Brain microvascular endothelial cell (primary cell): ENCODE measurements at regions not wholly inside any gene's neighbourhood (a gene's known extent, or its start where the extent isn't known, plus 50 kb on each side); places are given as distances from the start of the nearest gene placed in this dataset.
A peak's percentile ranks its signal among the peaks of the same experiment; 100 is the strongest.

Experiments used
- DNase-seq: peaks from one replicate; pipeline ENCODE4 v3.0.0-alpha.2; 2020
- H3K27ac ChIP-seq: fragments of 250-450 bp; sonication (Bioruptor Pico); 2 replicates; pipeline ENCODE4 v1.5.1; 2020; ENCODE audit warnings: mild to moderate bottlenecking, moderate library complexity
- H3K27me3 ChIP-seq: fragments of 250-450 bp; sonication (Bioruptor Pico); replicated peaks from 2 replicates; pipeline ENCODE4 v1.5.1; 2020; ENCODE audit warnings: mild to moderate bottlenecking
- H3K36me3 ChIP-seq: fragments of 250-450 bp; sonication (Bioruptor Pico); replicated peaks from 2 replicates; pipeline ENCODE4 v1.5.1; 2020; ENCODE audit warnings: mild to moderate bottlenecking
- H3K4me3 ChIP-seq: 2 replicates; pipeline ENCODE4 v1.5.1; 2011; ENCODE audit warnings: low read depth, mild to moderate bottlenecking, control low read depth, low read length, moderate library complexity
- in situ Hi-C: cut with HindIII; loops from 2 replicates; pipeline ENCODE4 v1.10.0; 2017; ENCODE audit warnings: low sequenced_read_pairs, low pct_ligation_motif_present
- TF ChIP-seq, protein P1 (sequence below): IDR thresholded peaks from 2 replicates; pipeline ENCODE4 v1.5.1; 2011; ENCODE audit warnings: low read depth, mild to moderate bottlenecking, moderate library complexity, low read length, control low read depth, inconsistent platforms; ENCODE audit errors: missing control alignments

DNA sequence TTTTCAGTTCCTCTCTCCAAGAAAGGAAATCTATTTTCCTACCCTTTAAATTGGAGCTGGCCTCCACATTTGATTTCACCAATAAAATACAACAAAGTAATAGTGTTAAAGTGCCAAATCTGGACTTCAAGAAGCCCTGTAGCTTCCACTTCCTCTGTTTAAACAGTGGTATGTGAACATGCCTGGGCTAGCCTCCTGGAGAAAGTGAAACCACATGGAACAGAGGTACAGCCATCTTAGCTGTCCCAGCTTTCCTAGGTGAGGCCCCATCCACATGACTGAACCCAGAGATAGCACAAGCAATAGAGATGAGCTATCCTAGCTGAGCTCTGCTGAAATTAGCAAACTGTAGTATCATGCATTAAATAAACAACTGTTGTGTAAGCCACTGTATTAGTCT lies 131.8 kb upstream of the VCX start:
- Histone ChIP-seq H3K27me3 (no peaks in the 10 kb centered on the region), H3K27ac (no peak overlapping the region), H3K4me3 (no peak overlapping the region), H3K36me3 (no peaks in the 10 kb centered on the region)
- in situ Hi-C loops: no loop called here
- no peak for DNase-seq
- TF ChIP-seq, protein P1, sequence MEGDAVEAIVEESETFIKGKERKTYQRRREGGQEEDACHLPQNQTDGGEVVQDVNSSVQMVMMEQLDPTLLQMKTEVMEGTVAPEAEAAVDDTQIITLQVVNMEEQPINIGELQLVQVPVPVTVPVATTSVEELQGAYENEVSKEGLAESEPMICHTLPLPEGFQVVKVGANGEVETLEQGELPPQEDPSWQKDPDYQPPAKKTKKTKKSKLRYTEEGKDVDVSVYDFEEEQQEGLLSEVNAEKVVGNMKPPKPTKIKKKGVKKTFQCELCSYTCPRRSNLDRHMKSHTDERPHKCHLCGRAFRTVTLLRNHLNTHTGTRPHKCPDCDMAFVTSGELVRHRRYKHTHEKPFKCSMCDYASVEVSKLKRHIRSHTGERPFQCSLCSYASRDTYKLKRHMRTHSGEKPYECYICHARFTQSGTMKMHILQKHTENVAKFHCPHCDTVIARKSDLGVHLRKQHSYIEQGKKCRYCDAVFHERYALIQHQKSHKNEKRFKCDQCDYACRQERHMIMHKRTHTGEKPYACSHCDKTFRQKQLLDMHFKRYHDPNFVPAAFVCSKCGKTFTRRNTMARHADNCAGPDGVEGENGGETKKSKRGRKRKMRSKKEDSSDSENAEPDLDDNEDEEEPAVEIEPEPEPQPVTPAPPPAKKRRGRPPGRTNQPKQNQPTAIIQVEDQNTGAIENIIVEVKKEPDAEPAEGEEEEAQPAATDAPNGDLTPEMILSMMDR: no peak

DNA sequence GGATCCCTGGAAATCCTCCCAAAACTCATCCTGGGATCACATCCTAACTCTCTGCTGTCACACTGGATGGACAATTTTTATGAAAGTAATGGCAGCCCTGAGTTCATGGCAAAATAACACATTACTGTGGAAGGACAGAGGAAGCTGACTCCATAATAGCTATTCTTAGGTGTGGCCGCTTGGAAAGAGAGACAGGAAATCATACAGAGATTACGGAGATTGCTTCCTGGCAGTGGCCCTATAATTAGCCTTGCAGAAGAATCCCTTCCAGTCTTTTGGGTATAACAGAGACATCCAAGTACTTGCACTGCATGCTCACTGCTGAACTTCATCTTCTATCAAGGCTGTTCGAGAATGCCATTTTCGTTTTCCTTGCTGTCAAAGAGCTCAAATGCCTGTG lies 133.1 kb upstream of the VCX start:
- in situ Hi-C loops: no loop called here
- no peaks in the 10 kb centered on the region for H3K36me3 ChIP-seq
- no peaks in the 10 kb centered on the region for H3K27me3 ChIP-seq
- TF ChIP-seq, protein P1: no peak
- no peak overlapping the region for H3K4me3 ChIP-seq
- no peak for DNase-seq
- no peak overlapping the region for H3K27ac ChIP-seq

DNA sequence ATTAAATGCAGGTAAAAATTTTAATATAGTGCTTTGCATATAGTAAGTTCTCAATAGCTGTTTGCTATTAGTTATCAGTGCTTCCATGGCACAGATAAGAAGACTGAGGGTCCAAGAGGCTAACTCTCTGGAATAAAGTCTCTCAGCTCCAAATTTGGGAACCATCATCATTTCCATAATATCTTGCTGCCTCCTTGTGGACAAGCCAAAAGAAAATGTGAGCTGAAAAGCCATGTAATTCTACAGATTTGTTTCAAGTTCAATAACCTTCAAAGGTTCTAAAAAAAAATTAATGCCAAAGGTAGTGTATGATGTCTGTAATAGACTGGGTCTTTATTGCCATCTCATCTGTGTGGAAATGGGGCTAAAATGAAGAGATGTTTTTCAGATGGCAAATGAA lies 136.9 kb upstream of the VCX start:
- H3K36me3 ChIP-seq: no peaks in the 10 kb centered on the region
- H3K4me3 ChIP-seq: no peak overlapping the region
- in situ Hi-C loops: no loop called here
- TF ChIP-seq, protein P1: peak; percentile 7
- no peak overlapping the region for H3K27ac ChIP-seq
- no peak for DNase-seq
- no peaks in the 10 kb centered on the region for H3K27me3 ChIP-seq

DNA sequence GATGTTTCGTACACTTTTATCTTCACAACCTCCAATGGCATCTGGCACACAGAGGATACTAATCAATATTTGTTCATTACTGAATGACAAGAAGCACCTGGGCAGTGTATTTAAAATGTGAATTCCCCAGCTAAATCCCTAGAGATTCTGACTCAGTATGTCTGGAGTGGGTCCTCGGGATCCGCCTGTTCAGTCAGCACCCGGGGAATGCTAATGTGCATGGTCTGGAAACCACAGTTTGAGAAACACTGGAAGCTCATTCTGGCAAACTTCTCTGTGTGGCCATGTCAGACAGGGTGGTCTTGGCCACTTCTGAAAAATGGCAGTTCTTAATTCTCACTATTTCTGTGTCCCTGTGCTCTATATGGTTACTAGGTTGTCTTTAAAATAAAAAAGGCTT lies 138.8 kb upstream of the VCX start:
- DNase-seq: peak; percentile 6
- H3K27me3 ChIP-seq: no peaks in the 10 kb centered on the region
- H3K4me3 ChIP-seq: no peak overlapping the region
- in situ Hi-C loops: no loop called here
- H3K27ac ChIP-seq: no peak overlapping the region
- TF ChIP-seq, protein P1: no peak
- H3K36me3 ChIP-seq: no peaks in the 10 kb centered on the region

DNA sequence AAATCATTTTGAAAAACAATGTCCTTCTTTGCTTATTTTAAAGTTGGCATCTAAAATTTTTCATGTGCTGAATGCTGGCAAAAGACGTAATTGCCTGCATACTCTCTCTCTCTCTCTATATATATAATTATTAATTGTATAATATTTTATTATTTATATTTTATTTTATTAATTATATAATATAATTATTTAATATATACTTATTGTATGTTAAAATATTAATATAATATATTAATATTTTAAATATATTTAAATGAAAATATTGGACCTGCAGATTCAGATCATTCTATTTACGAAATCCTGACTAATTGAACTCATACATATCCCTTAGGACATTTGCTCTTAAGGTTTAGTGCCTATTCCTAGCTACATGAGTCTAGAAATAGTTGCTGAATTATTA lies 144.7 kb upstream of the VCX start:
- in situ Hi-C loops: no loop called here
- no peaks in the 10 kb centered on the region for H3K36me3 ChIP-seq
- TF ChIP-seq, protein P1: no peak

DNA sequence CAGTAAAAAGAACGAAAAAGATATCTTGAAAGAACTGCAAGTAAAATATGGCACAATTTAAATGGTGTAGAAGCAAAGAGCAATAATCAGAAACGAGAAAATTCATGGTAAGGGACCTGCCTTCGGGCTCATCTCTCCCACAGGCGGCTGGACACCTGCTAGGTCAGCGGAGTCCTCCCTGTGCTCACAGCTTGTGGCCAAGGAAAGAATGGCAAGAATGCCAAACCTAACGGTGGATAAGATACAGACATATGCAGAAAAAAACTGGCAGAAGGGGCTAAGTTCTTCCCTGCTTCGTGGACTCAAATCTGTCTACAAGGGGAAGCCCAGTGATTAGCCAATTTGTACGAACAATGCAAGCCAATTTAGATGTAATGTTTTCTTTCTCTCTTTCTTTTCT lies 152.1 kb upstream of the VCX start:
- H3K27ac ChIP-seq: no peak overlapping the region
- no peaks in the 10 kb centered on the region for H3K36me3 ChIP-seq
- H3K27me3 ChIP-seq: no peaks in the 10 kb centered on the region
- no peak for DNase-seq
- H3K4me3 ChIP-seq: no peak overlapping the region
- in situ Hi-C loops: no loop called here
- TF ChIP-seq, protein P1: no peak

More for the DNA sequence above, 144.7 kb upstream of the VCX start:
- H3K27ac ChIP-seq: no peak overlapping the region
- H3K4me3 ChIP-seq: no peak overlapping the region
- no peaks in the 10 kb centered on the region for H3K27me3 ChIP-seq
- no peak for DNase-seq
